ENCODE measurements at regions not wholly inside any gene's neighbourhood (a gene's known extent, or its start where the extent isn't known, plus 50 kb on each side); places are given as distances from the start of the nearest gene placed in this dataset.

DNA sequence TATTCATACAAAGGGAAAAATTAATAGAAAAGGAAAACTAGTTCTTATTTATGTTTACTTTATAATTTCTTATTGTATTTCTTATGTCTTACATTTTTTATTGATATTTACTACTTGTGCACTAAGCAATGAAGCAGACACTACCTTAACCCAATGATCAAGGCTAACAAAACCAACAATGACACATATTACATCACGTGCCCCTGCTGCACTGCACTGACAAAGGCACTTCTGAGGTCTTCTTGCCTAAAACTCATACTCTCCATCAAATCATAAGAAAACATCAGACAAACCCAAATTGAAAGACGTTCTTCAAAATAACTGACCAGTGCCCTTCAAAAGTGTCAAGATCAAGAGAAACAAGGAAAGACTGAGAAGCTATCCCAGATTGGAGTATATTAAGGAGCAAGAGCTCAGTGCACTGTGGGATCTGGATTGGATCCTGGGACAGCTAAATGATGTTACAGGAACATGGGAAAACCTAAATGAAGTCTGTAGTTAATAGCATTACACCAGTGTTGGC is 230.9 kb downstream of the AUH start:
- DNase-seq (ENCODE audit: low spot score): no peak

DNA sequence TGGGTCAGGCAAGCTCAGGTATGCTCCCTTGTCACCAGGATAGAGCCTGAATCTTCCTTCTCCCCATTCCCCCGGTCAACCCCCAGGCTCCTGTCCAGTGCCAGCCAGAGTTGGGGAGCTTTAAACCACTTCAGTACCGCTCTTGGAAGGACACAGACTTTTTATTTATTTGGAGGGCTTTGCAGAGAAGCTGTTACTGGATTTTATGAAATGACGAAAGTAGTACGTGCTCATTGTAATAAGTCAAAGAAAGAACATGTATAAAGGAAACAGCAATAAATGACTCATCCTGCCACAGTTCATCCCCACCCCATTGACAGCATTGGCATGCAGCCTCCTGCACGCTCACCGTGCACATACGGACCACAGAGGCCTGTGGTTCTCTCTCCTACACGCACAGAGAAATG is 230.3 kb downstream of the AUH start:
- DNase-seq (ENCODE audit: low spot score): no peak

DNA sequence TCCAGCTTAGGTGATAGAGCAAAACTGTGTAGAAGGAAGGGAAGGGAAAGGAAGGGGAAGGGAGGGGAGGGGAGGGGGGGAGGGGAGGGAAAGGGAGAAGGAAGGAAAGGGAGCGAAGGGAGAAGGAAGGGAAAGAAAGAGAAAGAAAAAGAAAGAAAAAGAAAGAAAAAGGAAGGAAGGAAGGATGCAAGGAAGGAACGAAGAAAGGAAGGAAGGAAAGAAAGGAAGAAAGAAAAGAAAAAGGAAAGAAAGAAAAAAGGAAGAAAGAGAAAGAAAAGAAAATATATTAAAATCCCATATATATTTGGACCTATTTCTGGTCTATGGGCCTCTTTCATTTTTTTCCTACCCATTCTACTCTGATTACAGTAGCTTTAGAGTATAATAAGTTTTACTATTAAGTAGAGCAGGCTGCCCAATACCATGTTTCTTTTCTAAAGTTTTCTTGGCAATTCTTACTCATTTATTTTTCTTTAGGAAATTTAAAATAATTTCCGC is 229.1 kb downstream of the AUH start:
- no peak for DNase-seq (ENCODE audit: low spot score)

DNA sequence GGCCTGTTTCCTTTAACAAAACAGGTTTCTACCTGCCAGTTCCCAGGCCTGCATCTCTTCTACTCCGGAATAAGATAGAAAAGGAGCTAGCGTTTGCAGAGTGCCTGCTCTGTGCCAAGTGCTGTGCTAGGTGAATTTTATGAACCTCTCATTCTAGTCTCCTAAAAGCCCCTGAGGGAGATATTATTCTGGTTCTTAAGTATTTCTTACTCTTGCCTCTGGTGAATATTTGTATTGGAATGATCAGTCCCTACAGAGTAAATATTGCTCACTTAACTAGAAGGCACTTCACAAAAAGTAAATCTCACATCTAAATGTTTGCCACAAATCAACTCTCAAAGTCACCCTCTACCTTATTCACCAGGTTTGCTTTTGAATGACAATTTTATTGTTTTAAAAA is 227.1 kb downstream of the AUH start:
- no peak for DNase-seq (ENCODE audit: low spot score)

DNA sequence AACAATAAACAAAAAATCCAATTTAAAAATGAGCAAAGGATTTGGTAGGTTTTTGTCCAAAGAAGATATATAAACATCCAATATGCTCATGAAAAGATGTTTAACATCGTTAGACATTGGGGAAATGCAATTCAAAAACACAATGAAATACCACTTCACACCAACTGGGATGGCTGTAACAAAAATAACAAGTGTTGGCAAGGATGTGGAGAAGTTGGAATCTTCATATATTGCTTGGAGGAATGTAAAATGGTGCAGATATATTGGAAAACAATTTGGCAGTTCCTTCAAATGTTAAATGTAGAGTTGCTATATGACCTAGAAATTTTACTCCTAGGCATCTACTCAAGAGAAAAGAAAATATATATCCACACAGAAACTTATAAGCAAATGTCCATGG is 224.3 kb downstream of the AUH start:
- DNase-seq (ENCODE audit: low spot score): no peak

DNA sequence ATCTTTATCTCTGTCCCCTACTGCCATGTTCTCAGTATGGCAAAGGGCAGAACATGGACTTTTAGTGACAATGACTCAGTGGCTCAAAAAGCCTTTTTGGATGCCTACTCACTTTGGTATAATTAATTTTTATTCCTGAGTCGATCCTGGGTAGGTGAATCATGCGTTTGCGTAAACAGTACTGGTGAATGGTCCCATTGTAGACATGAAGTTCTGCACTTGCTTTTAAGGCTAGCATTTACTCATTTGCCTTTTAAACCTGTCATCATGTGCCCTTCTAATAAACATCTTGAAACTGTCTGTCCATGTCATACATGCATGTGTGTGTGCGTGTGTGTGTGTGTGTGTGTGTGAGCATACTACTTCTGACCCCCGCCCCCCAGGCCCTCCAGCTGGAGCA is 223.0 kb downstream of the AUH start:
- no peak for DNase-seq (ENCODE audit: low spot score)

DNA sequence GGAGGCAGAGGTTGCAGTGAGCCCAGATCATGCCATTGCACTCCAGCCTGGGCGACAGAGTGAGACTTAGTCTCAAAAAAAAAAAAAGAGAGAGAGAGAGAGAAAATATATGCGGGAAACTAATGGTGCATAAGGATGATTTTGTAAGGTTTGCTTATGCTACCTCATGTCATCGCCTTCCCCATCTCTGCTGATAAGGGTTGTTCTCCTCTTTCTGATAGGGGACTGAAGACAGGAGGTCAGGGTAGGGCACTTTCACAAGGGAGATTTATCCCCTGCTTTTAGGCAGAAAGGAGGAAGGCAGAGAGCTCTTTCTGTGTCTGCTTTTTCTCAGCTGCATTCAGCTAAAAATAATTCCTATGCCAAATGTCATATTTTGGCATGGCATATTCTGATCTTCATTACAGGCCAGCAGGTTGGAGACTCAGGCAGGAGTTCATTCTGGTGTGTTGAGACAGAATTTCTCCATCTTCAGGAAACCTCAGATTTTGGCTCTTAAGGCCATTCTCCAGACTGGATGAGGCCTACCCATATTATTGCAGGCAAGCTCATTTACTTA is 220.2 kb downstream of the AUH start:
- DNase-seq (ENCODE audit: low spot score): no peak

DNA sequence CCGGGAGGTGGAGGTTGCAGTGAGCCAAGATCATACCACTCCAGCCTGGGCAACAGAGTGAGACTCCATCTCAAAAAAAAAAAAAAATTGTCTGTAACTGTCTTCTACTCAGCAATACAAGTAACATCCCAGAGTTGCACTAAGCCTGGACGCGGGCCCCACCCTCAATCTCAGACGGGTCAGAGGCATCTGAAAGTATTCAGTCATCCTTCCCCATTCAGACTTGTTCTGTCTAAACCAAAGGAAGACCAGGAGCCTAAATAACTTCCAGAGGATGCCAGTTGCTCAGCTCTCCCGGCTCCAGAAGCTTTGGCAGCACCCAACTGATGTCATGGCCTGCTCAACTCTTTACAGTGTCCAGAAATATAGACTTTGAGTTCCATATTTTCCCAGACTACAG is 218.6 kb downstream of the AUH start:
- DNase-seq (ENCODE audit: low spot score): no peak

DNA sequence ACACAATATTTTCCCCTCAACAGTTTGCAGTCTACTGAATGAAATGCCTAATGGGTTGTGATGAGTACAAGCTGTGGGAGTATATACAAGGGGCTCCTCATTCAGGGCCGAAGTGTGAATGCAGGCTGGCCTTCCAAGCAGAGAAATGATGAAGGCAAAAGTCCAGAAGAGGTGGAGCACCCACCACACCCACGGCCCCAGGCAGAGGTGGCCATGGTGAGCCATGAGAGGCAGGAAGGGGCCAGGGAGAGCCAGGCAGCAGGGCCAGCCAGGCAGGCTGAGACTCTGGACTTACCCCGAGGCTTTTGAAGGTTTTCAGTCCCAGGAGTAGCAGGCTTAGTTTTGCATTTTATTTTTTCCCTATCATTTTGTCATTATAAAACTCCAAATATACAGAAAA is 218.1 kb downstream of the AUH start:
- DNase-seq (ENCODE audit: low spot score): no peak

DNA sequence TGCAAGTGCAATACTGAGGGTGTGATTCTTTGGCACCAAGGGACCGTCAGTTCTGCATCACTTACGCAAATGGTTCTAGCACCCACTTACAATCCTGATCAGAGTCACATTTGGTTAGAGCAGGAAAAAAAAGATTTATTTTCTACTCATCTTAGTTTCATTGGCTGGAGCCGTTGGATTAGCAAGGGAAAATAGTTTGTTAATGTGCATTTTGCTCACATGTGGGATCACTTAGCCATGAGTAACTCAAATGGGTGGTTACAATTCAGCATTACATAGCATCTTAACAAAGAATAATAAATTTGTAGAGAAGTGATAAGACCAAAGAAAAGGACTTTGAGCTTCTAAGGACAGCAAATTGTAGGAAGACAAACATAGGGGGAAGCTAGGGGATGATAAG is 216.9 kb downstream of the AUH start:
- DNase-seq (ENCODE audit: low spot score): no peak

DNA sequence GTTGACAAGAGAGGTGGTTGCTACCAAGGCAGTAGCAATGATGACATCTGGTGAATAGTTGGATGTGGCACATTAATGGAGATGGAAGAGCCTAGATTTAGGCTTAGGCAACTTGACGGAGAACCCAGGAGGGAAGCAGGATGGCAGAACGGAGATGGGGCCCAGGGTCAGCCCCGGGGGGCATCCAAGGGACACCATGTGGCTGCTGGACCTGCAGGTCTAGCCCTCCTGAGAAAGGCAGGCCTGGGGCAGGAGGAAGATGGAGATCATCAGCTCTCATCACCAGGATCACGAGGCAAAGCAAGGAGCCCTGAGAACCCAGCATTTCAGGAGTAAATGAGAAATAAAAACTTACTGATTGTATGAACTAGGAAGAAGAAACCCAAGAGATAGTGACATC is 216.2 kb downstream of the AUH start:
- no peak for DNase-seq (ENCODE audit: low spot score)

DNA sequence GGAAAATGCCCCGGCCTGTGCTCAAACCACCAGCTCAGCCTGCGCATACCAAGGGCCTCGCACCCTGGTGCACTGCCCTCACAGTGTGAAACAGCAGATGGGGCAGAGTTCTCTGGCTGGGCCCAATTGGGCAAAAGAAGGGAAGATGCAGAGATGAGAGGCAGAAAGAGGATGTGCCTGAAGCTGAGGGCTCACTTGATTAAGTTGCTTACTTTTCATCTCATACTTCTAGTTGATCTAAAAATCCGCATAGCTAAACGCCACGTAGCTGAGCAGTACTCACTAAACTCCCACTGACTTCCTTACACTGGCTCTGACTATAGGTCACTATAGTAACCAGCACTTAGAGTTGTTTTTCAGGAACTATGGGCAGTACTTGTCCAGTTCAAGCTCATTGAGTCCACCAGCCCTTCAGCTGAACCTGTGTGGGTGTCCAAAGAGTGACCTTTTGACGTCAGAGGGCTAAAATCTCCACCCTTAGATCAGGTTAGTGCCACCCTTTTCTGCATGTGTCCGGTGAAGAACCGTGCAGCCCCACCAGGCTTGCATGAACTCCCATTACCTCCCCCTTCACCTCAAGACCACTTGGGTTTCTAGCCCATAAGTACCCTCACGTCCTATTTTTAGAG is 215.2 kb downstream of the AUH start:
- DNase-seq (ENCODE audit: low spot score): no peak

DNA sequence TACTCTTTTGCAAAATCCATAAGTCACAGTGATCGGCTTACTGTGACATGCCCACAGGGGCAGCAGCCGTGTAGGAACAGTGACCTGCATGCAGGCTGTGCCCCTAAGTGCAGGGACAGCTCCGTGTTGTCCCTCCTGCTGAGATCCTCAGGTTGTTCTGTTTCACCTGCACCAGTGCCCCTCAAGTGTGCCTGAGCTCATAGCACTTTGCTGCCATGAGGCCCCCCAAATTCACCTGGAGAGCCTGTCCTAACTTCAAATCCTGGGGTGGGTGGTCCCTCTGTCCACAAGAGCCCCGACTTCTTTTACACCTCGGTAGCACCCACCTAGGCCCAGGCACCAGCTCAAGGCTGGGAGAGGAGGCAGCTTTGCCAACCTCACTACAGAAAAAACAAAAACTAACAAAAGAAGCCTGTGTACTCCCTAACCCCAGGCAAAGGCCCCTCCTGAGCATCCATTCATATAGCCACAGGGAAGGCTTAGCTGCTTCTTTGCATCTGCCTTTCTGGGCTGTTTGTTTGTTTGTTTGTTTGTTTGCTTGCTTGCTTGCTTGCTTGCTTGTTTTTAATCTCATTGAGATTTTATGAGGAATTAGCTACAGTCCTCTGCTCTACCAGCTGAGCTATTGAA is 214.5 kb downstream of the AUH start:
- no peak for DNase-seq (ENCODE audit: low spot score)

DNA sequence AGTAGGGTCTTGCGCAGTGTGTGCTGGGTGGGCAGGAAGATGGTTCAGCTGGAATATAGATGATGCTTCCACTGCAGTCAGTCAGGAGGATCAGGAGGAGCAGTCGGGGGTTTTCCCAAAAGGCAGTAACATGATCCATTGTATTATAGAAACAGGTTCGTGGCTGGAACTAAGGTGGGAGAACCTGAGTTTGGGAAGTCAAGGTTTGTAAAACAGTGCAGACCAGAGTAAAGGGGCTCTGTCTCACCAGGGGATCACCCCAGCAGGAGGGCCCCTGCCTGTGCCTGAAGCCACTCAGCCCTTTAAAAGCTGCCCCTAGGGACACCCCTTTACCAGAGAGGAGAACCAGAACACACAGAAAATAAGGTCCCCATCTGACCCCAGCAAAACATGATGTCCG is 213.4 kb downstream of the AUH start:
- DNase-seq (ENCODE audit: low spot score): no peak

DNA sequence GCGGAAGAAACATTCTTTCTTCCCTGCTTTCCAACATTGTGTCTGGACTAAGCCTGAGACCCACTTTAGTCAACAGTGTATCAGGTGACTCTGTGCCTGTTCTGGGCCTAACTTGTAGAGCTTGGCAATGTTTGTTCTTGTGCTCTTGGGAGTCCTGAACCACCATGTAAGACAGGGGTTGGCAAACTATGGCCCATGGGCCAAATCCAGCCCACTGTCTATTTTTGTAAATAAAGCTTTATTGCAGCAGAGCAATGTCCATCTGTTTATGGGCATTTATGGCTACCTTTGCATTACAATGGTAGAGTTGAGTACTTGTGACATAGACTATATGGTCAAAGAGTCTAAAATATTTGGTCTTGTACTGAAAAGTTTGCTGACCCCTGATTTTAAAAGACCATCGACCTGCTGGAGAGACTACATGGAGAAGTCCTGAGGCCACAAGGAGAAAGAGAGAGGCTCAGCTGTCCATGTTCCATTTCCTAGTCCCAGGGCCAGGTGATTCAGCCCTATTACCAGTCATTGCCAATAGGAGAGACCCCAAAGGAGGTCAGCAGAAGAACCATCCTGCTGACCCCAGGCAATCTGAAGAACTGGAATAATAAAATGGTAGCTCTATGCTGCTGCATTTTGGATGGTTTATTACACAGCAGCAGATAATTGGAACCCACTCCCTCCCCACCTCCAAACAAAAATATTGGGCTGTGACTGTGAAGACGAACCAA is 211.3 kb downstream of the AUH start:
- no peak for DNase-seq (ENCODE audit: low spot score)

DNA sequence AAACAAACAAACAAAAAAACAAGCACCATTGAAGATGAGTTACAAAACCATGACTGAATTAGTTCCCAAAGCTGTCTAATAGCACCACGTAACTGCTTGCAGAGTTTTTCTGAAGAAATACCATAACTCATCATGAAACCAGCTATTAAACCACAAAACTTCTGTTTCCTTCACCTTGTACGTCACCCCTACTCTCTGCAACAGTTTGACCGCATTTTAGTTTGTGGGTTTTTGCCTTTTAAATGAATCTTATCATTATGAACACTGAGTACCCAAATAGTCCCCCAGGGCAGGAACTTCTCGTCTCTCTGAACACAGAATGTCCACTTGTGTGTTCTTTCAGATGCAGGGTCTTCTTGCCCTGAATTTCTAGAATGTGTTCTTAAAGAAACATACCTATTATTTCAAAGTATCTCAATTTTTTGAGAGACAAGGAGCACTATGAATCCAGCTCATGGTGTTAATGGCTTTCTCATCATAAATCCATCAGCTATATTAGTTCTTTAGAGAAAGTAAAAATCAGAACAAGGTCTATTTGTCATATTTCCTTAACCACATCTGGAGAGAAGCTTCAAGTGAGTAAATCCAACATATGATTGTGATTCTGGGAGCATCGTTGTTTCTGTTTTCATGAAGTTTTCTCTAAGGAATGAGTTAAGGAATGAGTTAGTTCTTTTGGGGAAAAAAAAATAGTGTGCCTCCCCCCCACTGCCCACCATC is 210.6 kb downstream of the AUH start:
- DNase-seq (ENCODE audit: low spot score): no peak

DNA sequence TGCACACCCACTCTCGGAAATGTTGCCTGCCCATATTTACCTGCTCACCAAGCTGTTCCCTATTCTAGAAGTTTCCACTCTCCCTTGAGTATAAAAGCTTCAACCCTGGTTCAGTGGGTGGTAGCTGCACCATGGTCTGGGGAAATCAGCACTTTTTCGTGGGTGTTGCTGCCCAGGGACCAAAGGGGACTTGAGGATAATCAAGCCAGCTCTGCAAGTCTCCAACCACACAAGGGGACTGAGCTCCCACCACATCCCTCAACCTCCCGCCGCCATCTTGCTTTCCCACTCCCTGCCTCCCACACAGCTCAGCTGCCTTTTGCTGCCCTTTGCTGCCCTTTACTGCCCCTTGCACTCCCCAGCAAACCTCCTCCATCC is 210.0 kb downstream of the AUH start:
- no peak for DNase-seq (ENCODE audit: low spot score)

DNA sequence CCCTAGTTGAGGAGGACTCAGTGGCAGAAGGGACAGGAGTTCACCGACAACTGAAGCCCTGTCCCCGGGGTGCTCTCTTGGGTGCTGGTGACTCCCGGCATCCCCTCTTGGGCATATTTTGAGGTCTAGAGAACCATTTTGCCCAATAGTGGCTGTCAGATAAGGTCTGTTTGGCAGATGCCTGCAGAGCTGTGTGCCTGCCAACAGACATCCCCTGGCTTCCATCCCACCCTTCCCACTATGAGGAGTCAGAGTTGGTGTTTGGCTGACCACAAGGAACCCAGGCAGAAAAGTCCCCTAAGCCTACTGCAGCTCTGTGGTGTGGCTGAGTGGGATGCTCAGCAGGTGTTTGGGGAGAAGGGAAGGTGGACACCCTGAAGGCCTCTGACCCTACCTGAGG is 207.0 kb downstream of the AUH start:
- no peak for DNase-seq (ENCODE audit: low spot score)

DNA sequence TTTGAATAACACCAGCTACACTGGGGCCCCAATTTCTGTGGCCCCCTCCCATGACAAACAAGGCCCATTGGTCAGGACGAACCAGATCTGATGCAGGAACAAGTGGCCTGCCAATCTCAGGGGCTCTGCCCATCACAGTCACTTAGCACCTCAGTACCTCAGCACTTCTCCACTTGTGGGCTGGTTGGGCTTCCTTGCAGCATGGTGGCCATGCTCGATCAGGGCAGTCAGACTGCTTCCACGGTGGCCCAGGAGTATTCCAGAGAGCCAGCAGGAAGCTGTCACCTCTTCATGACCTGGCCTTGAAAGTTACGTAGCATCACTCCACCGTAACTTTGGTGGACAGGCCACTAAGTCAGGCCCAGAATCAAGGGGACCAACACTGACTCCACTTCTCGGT is 206.5 kb downstream of the AUH start:
- DNase-seq (ENCODE audit: low spot score): no peak

DNA sequence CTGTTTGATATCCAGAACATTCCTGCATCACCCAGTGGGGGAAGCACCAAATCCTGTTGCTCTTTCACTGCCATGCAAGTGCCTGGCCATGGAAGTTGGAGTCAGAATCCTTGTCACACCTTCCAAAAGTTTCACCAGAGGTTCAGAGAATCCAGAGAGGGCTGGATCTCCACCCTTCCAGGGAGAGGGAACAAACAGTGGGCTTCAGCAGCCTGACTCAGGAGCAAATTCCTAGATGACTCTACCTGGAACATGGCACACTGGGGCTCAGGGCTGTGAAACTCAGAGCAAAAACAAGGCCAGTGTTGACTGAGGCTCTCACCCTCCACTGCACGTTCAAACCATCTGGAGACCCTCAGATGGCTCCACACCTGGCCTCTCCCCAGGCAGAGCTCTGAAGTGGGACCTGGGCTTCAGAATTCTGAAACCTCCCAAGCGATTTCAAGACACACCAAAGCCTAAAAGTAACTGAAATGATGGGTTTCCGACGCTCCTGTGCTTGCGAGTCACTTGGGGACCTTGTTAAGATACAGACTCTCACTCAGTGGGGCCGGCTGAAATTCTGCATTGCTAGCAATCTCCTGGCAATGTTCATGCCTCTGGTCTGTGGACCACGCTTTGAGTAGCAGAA is 205.9 kb downstream of the AUH start:
- no peak for DNase-seq (ENCODE audit: low spot score)

DNA sequence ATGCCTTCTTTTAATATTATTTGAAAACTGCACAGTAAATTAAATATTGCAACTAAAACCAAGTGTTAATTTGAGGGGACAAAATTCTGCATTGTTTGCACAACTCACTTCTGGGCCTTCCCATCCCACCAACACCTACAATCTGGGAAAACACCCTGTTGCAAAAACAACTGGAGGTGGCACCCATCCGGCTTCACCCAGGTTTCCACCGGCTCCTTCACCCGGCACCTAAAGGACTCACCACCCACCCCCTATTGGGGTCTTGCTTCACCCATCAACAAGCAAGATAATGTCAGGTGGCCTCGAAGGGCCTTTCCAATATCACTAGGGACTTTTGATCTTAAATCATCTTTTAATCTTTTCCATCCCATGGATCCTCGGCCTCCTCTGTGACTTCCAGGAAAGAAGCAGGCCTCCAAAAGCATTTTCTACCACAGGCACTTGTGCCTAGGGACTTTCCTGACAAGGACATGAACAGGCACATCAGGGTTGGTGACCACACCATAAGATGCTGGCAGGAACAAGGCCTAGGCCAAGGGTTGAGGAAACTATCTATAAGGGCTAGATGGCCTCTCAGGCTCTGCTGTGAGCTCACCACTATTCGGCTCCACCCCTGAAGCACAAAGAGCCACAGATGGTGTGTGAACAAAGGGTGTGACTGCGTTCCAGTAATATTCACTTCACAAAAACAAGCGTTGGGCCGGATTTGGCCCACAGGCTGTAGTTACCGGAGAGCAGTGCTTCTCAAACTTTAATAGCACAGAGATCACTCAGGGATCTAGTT is 205.1 kb downstream of the AUH start:
- no peak for DNase-seq (ENCODE audit: low spot score)
